SK-N-SH treated with all-trans-retinoic acid at 6 μM for 48 hours (cell line): ENCODE measurements at regions not wholly inside any gene's neighbourhood (a gene's known extent, or its start where the extent isn't known, plus 50 kb on each side); places are given as distances from the start of the nearest gene placed in this dataset.

Source experiments
- ATAC-seq: fragments of 200-7000 bp; cut with Tn5 transposase; 3 replicates; pipeline ENCODE4 v1.9.1; 2020; ENCODE audit warnings: mild to moderate bottlenecking, moderate library complexity
- ARNTL ChIP-seq: fragments of 450-650 bp; formaldehyde crosslinking; IDR thresholded peaks from 2 replicates; pipeline ENCODE4 v1.5.0; 2020; ENCODE audit warnings: low read depth, mild to moderate bottlenecking, moderate library complexity, borderline replicate concordance
- BACH2 ChIP-seq: fragments of 250-450 bp; sonication (Bioruptor Pico); IDR thresholded peaks from 2 replicates; pipeline ENCODE4 v1.9.0; 2021; ENCODE audit warnings: mild to moderate bottlenecking, borderline replicate concordance
- ESRRG ChIP-seq: fragments of 250-450 bp; sonication (Bioruptor Pico); IDR thresholded peaks from 2 replicates; pipeline ENCODE4 v1.6.1; 2021; ENCODE audit warnings: mild to moderate bottlenecking
- ISL1 ChIP-seq: fragments of 250-450 bp; sonication (Bioruptor Pico); IDR thresholded peaks from 2 replicates; pipeline ENCODE4 v2.1.2; 2022; ENCODE audit warnings: mild to moderate bottlenecking, moderate library complexity
- OSR1 ChIP-seq: fragments of 250-450 bp; sonication (Bioruptor Pico); IDR thresholded peaks from 2 replicates; pipeline ENCODE4 v1.8.0; 2022; ENCODE audit warnings: moderate library complexity, mild to moderate bottlenecking, inconsistent platforms
- POU6F1 ChIP-seq: fragments of 250-450 bp; sonication (Bioruptor Pico); IDR thresholded peaks from 2 replicates; pipeline ENCODE4 v1.8.0; 2021; ENCODE audit warnings: low read depth, mild to moderate bottlenecking, moderate library complexity, borderline replicate concordance
- PPARA ChIP-seq: fragments of 250-450 bp; sonication (Bioruptor Pico); IDR thresholded peaks from 2 replicates; pipeline ENCODE4 v1.5.0; 2020; ENCODE audit warnings: mild to moderate bottlenecking, borderline replicate concordance
- RARB ChIP-seq: fragments of 250-450 bp; sonication (Bioruptor Pico); IDR thresholded peaks from 2 replicates; pipeline ENCODE4 v1.8.0; 2021; ENCODE audit warnings: mild to moderate bottlenecking, moderate library complexity
- SNAI2 ChIP-seq: fragments of 250-450 bp; sonication (Bioruptor Pico); IDR thresholded peaks from 2 replicates; pipeline ENCODE4 v1.5.0; 2020; ENCODE audit warnings: mild to moderate bottlenecking, moderate library complexity
- TCF4 ChIP-seq: fragments of 250-450 bp; sonication (Bioruptor Pico); IDR thresholded peaks from 2 replicates; pipeline ENCODE4 v1.8.0; 2021; ENCODE audit warnings: mild to moderate bottlenecking, moderate library complexity, borderline replicate concordance
- TOX ChIP-seq: fragments of 250-450 bp; sonication (Bioruptor Pico); IDR thresholded peaks from 2 replicates; pipeline ENCODE4 v1.8.0; 2021; ENCODE audit warnings: mild to moderate bottlenecking, moderate library complexity, borderline replicate concordance
- ZC3H10 ChIP-seq: fragments of 250-450 bp; sonication (Bioruptor Pico); IDR thresholded peaks from 2 replicates; pipeline ENCODE4 v1.5.1; 2021; ENCODE audit warnings: mild to moderate bottlenecking, moderate library complexity
- ZFP3 ChIP-seq: fragments of 250-450 bp; sonication (Bioruptor Pico); IDR thresholded peaks from 2 replicates; pipeline ENCODE4 v1.5.0; 2020; ENCODE audit warnings: mild to moderate bottlenecking, moderate library complexity
- ZFP30 ChIP-seq: fragments of 450-650 bp; formaldehyde crosslinking; IDR thresholded peaks from 2 replicates; pipeline ENCODE4 v1.5.0; 2022; ENCODE audit warnings: mild to moderate bottlenecking, moderate library complexity
- ZNF565 ChIP-seq: fragments of 450-650 bp; formaldehyde crosslinking; conservative IDR thresholded peaks from 2 replicates; pipeline ENCODE4 v1.5.0; 2020; ENCODE audit warnings: low read depth, mild to moderate bottlenecking, moderate library complexity
- ZNF8 ChIP-seq: fragments of 450-650 bp; formaldehyde crosslinking; IDR thresholded peaks from 2 replicates; pipeline ENCODE4 v1.5.0; 2020; ENCODE audit warnings: mild to moderate bottlenecking, moderate library complexity
- TF ChIP-seq, protein P1 (sequence below): fragments of 250-450 bp; sonication (Bioruptor Pico); IDR thresholded peaks from 2 replicates; pipeline ENCODE4 v1.5.0; 2020; ENCODE audit warnings: mild to moderate bottlenecking, moderate library complexity
- TF ChIP-seq, protein P2 (sequence below): fragments of 250-450 bp; sonication (Bioruptor Pico); IDR thresholded peaks from 2 replicates; pipeline ENCODE4 v1.5.1; 2020; ENCODE audit warnings: low read depth, mild to moderate bottlenecking, moderate library complexity

- TF ChIP-seq TOX (CRISPR knock-in tag) (no peak), ARNTL (CRISPR knock-in tag) (no peak), ZFP3 (CRISPR knock-in tag) (no peak)
Measured at GRCh38 chrX:87755493-87755892, 237.9 kb downstream of the KLHL4 start (continued).

DNA sequence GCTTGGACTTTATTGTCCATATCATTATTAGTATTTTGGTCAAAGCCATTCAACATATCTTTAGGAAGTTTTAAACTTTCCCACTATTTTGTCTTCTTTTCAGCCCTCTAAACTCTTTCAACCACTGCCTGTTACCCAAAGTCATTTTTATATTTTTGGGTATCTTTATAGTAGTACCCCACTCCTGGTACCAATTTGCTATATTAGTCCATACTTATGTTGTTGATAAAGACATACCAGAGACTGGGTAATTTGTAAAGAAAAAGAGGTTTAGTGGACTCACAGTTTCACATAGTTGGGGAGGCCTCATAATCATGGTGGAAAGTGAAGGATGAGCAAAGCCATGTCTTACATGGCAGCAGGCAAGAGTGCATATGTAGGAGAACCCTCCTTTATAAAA, 271.4 kb downstream of the KLHL4 start:
- TF ChIP-seq ZC3H10 (CRISPR knock-in tag) (no peak), TCF4 (CRISPR knock-in tag) (no peak), RARB (CRISPR knock-in tag) (no peak), OSR1 (CRISPR knock-in tag) (no peak), ZFP30 (CRISPR knock-in tag) (no peak), ARNTL (CRISPR knock-in tag) (no peak), ZNF8 (CRISPR knock-in tag) (no peak), ZNF565 (CRISPR knock-in tag) (no peak), SNAI2 (CRISPR knock-in tag) (no peak), TOX (CRISPR knock-in tag) (no peak)
- TF ChIP-seq, protein P1, sequence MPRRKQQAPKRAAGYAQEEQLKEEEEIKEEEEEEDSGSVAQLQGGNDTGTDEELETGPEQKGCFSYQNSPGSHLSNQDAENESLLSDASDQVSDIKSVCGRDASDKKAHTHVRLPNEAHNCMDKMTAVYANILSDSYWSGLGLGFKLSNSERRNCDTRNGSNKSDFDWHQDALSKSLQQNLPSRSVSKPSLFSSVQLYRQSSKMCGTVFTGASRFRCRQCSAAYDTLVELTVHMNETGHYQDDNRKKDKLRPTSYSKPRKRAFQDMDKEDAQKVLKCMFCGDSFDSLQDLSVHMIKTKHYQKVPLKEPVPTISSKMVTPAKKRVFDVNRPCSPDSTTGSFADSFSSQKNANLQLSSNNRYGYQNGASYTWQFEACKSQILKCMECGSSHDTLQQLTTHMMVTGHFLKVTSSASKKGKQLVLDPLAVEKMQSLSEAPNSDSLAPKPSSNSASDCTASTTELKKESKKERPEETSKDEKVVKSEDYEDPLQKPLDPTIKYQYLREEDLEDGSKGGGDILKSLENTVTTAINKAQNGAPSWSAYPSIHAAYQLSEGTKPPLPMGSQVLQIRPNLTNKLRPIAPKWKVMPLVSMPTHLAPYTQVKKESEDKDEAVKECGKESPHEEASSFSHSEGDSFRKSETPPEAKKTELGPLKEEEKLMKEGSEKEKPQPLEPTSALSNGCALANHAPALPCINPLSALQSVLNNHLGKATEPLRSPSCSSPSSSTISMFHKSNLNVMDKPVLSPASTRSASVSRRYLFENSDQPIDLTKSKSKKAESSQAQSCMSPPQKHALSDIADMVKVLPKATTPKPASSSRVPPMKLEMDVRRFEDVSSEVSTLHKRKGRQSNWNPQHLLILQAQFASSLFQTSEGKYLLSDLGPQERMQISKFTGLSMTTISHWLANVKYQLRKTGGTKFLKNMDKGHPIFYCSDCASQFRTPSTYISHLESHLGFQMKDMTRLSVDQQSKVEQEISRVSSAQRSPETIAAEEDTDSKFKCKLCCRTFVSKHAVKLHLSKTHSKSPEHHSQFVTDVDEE (CRISPR knock-in tag), result no peak
- TF ChIP-seq, protein P2, sequence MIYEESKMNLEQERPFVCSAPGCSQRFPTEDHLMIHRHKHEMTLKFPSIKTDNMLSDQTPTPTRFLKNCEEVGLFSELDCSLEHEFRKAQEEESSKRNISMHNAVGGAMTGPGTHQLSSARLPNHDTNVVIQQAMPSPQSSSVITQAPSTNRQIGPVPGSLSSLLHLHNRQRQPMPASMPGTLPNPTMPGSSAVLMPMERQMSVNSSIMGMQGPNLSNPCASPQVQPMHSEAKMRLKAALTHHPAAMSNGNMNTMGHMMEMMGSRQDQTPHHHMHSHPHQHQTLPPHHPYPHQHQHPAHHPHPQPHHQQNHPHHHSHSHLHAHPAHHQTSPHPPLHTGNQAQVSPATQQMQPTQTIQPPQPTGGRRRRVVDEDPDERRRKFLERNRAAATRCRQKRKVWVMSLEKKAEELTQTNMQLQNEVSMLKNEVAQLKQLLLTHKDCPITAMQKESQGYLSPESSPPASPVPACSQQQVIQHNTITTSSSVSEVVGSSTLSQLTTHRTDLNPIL (CRISPR knock-in tag), result no peak
- no peak for ATAC-seq

GRCh38 chrX:87798039-87798438, 280.4 kb downstream of the KLHL4 start:
- no peak for TF ChIP-seq ISL1 (CRISPR knock-in tag)
- no peak for TF ChIP-seq OSR1 (CRISPR knock-in tag)
- TF ChIP-seq, protein P2 (CRISPR knock-in tag), result no peak
- no peak for TF ChIP-seq ZFP3 (CRISPR knock-in tag)
- TF ChIP-seq, protein P1 (CRISPR knock-in tag), result no peak
- no peak for TF ChIP-seq PPARA (CRISPR knock-in tag)
- TF ChIP-seq RARB (CRISPR knock-in tag), result no peak
- TF ChIP-seq POU6F1 (CRISPR knock-in tag), result no peak
- TF ChIP-seq ESRRG (CRISPR knock-in tag), result no peak
- no peak for TF ChIP-seq TOX (CRISPR knock-in tag)
- no peak for TF ChIP-seq ZNF565 (CRISPR knock-in tag)
- no peak for TF ChIP-seq ARNTL (CRISPR knock-in tag)
- no peak for TF ChIP-seq ZNF8 (CRISPR knock-in tag)
- TF ChIP-seq BACH2, result no peak
- TF ChIP-seq SNAI2 (CRISPR knock-in tag), result no peak
- no peak for ATAC-seq
